DOHH2 (cell line): ENCODE measurements at regions not wholly inside any gene's neighbourhood (a gene's known extent, or its start where the extent isn't known, plus 50 kb on each side); places are given as distances from the start of the nearest gene placed in this dataset.

Experiments
- CTCF ChIP-seq: fragments of 200-600 bp; sonication (generic); IDR thresholded peaks from one replicate; pipeline ENCODE4 v1.5.1; 2014; ENCODE audit warnings: antibody characterized with exemption, mild to moderate bottlenecking, low read depth, low read length; ENCODE audit not compliant: poor library complexity, severe bottlenecking
- EZH2phosphoT487 ChIP-seq: fragments of 200-600 bp; sonication (generic); IDR thresholded peaks from 2 replicates; pipeline ENCODE4 v1.6.1; 2017; ENCODE audit warnings: borderline replicate concordance, mild to moderate bottlenecking, antibody characterized with exemption, low read length, moderate library complexity, mixed read lengths

GRCh38 chr1:87888446-87888845, 559.8 kb downstream of the LMO4 start:
- TF ChIP-seq CTCF (no peak), EZH2phosphoT487 (no peak)
